Suprapubic skin (tissue), 4 donors: ENCODE measurements at regions not wholly inside any gene's neighbourhood (a gene's known extent, or its start where the extent isn't known, plus 50 kb on each side); places are given as distances from the start of the nearest gene placed in this dataset.

Source experiments
- DNase-seq, 2 donors: peaks; one replicate each; pipeline ENCODE4 v3.0.0-alpha.2; 2019; ENCODE audit warnings: low spot score in 2 of 2
- H3K27ac ChIP-seq: fragments of 200-600 bp; sonication (generic); one replicate; pipeline ENCODE4 v1.5.1; 2019
- H3K27me3 ChIP-seq: fragments of 200-600 bp; sonication (generic); one replicate; pipeline ENCODE4 v1.5.1; 2019
- H3K36me3 ChIP-seq: fragments of 200-600 bp; sonication (generic); one replicate; pipeline ENCODE4 v1.5.1; 2019
- H3K4me1 ChIP-seq: fragments of 200-600 bp; sonication (generic); one replicate; pipeline ENCODE4 v1.5.1; 2019
- H3K4me3 ChIP-seq: fragments of 200-600 bp; sonication (generic); one replicate; pipeline ENCODE4 v1.5.1; 2019; ENCODE audit warnings: mild to moderate bottlenecking
- H3K9me3 ChIP-seq: fragments of 200-600 bp; sonication (generic); one replicate; pipeline ENCODE4 v1.5.1; 2019
- CTCF ChIP-seq, 2 donors: fragments of 200-600 bp in 1 of 2; fragments of 450-650 bp in 1 of 2; sonication (generic) in 1 of 2; IDR thresholded peaks; one replicate each; pipeline ENCODE4 v1.5.1; 2016 to 2019; ENCODE audit warnings: antibody characterized with exemption in 2 of 2, mild to moderate bottlenecking in 1 of 2, moderate library complexity in 1 of 2
- EP300 ChIP-seq: sonication (generic); formaldehyde crosslinking; IDR thresholded peaks from one replicate; pipeline ENCODE4 v1.6.1; 2017; ENCODE audit warnings: antibody characterized with exemption
- POLR2A ChIP-seq, 2 donors: fragments of 450-650 bp; IDR thresholded peaks; one replicate each; pipeline ENCODE4 v1.6.1; 2017; ENCODE audit warnings: antibody characterized with exemption in 2 of 2, mild to moderate bottlenecking in 2 of 2, moderate library complexity in 2 of 2
- POLR2AphosphoS5 ChIP-seq, 3 donors: sonication (generic); formaldehyde crosslinking; IDR thresholded peaks; one replicate each; pipeline ENCODE4 v1.6.1; 2017; ENCODE audit warnings: antibody characterized with exemption in 3 of 3
- WGBS: methylation state at CpG from one replicate; pipeline ENCODE4 v1.1.5; 2018; 5-methylcytosine and 5-hydroxymethylcytosine counted together

DNA sequence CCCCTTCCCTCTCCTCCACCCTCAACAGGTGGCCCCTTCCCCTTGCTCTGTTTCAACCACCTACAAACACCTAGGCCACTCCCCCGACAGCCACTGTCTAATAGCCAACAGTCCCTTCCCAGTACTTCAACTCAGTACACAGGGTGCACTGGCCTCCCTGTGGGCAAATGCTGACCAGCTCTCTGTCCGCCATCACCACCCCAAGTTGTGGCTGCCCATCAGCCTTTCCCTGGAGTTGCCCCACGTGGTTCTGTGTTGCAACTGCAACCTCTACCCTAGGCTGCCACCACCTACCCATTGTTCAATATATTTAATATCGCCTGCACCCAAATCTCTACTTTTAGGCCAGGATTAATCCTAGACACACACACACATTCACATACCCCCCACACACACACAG lies 173.5 kb downstream of the MREG start:
- H3K4me1 ChIP-seq, result peaks cover 3% of the 10 kb centered on the region
- no peak overlapping the region for H3K4me3 ChIP-seq
- H3K9me3 ChIP-seq, result no peaks in the 10 kb centered on the region
- no peaks in the 10 kb centered on the region for H3K36me3 ChIP-seq
- no peak overlapping the region for H3K27ac ChIP-seq
- no peaks in the 10 kb centered on the region for H3K27me3 ChIP-seq
- 96% methylated on average over 4 of the region's 4 CpGs for WGBS
- TF ChIP-seq EP300 (no peak), POLR2A (IDR thresholded peaks at IDR 0.05) (no peak), POLR2AphosphoS5 (IDR thresholded peaks at IDR 0.05) (no peak), CTCF (IDR thresholded peaks at IDR 0.05) (no peak)
- no peak for DNase-seq

DNA sequence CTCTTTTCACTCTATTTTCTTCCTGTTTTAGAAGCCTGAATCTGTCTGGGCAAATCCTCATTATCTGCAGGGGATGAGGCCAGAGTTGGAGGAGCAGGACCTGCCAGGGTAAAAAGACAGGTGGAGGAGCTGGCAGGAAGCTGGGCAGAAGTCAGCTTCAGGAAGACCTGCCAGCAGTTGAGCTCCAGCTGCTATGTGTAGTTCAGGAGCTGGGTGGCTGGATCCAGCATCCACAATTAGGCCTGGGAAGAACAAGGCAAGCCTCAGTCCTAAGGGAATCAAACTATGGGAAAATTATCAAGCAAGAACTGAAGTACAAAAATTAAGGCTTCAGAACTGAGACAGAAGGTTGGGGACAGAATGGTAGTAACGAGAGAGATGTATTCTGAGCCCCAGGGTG lies 174.0 kb downstream of the MREG start:
- H3K4me1 ChIP-seq, result peaks cover 3% of the 10 kb centered on the region
- no peak overlapping the region for H3K4me3 ChIP-seq
- no peaks in the 10 kb centered on the region for H3K9me3 ChIP-seq
- no peaks in the 10 kb centered on the region for H3K36me3 ChIP-seq
- TF ChIP-seq POLR2A (IDR thresholded peaks at IDR 0.05) (no peak), POLR2AphosphoS5 (IDR thresholded peaks at IDR 0.05) (no peak), CTCF (IDR thresholded peaks at IDR 0.05) (no peak), EP300 (no peak)
- H3K27ac ChIP-seq, result no peak overlapping the region
- no peaks in the 10 kb centered on the region for H3K27me3 ChIP-seq
- 88% methylated on average over 1 of the region's 1 CpG for WGBS
- no peak for DNase-seq

DNA sequence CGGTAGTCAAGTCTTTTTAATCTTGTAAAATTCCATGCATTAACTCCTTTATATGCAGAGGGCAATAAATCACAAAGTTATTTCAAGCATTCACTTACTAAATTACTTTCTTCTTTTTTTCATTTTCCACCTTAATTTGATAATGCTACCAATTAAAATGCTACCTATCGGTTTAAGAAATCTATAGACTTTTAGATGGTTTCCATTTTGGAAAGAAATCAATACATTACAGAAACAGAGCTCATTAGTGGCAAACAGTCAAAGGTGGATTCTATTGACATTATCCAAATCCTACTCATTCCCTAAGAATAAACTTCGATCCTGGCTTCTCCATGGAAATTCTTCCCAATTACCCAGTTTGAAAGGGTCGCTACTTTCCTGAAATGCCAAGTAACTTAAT lies 176.5 kb downstream of the MREG start:
- DNase-seq, result no peak
- H3K36me3 ChIP-seq, result no peaks in the 10 kb centered on the region
- no peaks in the 10 kb centered on the region for H3K9me3 ChIP-seq
- 91% methylated on average over 4 of the region's 4 CpGs for WGBS
- no peaks in the 10 kb centered on the region for H3K27me3 ChIP-seq
- no peak for TF ChIP-seq CTCF (IDR thresholded peaks at IDR 0.05)
- TF ChIP-seq POLR2AphosphoS5 (IDR thresholded peaks at IDR 0.05), result no peak
- TF ChIP-seq POLR2A (IDR thresholded peaks at IDR 0.05), result no peak
- no peak for TF ChIP-seq EP300
- peaks cover 4% of the 10 kb centered on the region for H3K4me1 ChIP-seq
- H3K27ac ChIP-seq, result no peak overlapping the region
- no peak overlapping the region for H3K4me3 ChIP-seq

DNA sequence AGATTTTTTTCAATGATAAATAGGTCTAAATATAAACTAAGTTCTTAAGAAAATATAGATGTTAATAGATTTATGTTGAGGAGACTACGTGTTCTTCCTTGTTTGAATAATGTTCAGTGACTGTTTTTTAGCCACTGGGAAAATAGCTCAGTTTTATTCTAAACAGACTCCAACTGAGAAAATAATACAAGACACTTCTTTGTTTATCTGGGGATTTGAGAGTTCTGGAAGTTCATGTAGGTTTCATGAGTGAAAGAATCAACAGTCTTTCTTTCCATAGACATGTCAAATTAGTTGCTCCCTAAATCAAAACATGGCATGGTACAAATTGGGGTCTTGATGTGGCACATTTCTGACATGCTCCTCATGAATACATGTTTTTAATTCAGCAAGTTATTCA lies 177.7 kb downstream of the MREG start:
- no peak for DNase-seq
- Histone ChIP-seq H3K36me3 (no peaks in the 10 kb centered on the region), H3K27me3 (no peaks in the 10 kb centered on the region), H3K4me1 (peaks cover 4% of the 10 kb centered on the region), H3K9me3 (no peaks in the 10 kb centered on the region), H3K4me3 (no peak overlapping the region), H3K27ac (no peak overlapping the region)
- WGBS, result 78% methylated on average over 1 of the region's 1 CpG
- TF ChIP-seq POLR2A (IDR thresholded peaks at IDR 0.05), result no peak
- no peak for TF ChIP-seq EP300
- no peak for TF ChIP-seq CTCF (IDR thresholded peaks at IDR 0.05)

DNA sequence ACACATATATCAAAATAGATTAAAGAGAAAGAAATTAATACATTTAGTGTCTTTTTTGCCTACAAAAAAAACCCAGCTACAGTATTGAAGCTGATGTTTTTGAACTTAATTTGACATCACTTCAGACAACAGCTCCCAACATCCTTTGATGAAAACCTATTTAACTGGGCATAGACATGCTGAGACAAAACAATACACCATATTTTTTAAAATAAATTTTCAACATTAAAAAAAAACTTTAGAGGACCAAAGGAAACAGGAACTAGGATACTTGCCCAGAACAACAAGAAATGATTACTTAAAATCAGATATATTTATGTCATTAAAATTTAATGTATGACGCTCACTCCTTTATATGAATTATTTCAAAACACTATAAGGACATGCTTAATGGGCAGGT lies 178.1 kb downstream of the MREG start:
- no peaks in the 10 kb centered on the region for H3K27me3 ChIP-seq
- 81% methylated on average over 1 of the region's 1 CpG for WGBS
- no peaks in the 10 kb centered on the region for H3K9me3 ChIP-seq
- H3K36me3 ChIP-seq, result no peaks in the 10 kb centered on the region
- H3K27ac ChIP-seq, result no peak overlapping the region
- H3K4me3 ChIP-seq, result no peak overlapping the region
- DNase-seq, result no peak
- peaks cover 4% of the 10 kb centered on the region for H3K4me1 ChIP-seq
- TF ChIP-seq EP300 (no peak), CTCF (IDR thresholded peaks at IDR 0.05) (no peak), POLR2A (IDR thresholded peaks at IDR 0.05) (no peak), POLR2AphosphoS5 (IDR thresholded peaks at IDR 0.05) (no peak)
